Breast epithelium (tissue), 3 donors: ENCODE measurements at regions not wholly inside any gene's neighbourhood (a gene's known extent, or its start where the extent isn't known, plus 50 kb on each side); places are given as distances from the start of the nearest gene placed in this dataset.

ENCODE experiments used
- POLR2A ChIP-seq: fragments of 450-650 bp; IDR thresholded peaks from one replicate; pipeline ENCODE4 v1.6.1; 2016; ENCODE audit warnings: antibody characterized with exemption, mild to moderate bottlenecking, moderate library complexity
- POLR2AphosphoS5 ChIP-seq, 3 donors: sonication (generic); formaldehyde crosslinking; IDR thresholded peaks; one replicate each; pipeline ENCODE4 v1.6.1; 2017; ENCODE audit warnings: antibody characterized with exemption in 3 of 3
- TF ChIP-seq, protein P1 (sequence below), 3 donors: fragments of 450-650 bp; IDR thresholded peaks; one replicate each; pipeline ENCODE4 v1.5.1; 2016 to 2017; ENCODE audit warnings: antibody characterized with exemption in 3 of 3, mild to moderate bottlenecking in 3 of 3, moderate library complexity in 3 of 3

- TF ChIP-seq POLR2A: no peak
- TF ChIP-seq POLR2AphosphoS5 (IDR thresholded peaks at IDR 0.05): no peak
- TF ChIP-seq, protein P1, sequence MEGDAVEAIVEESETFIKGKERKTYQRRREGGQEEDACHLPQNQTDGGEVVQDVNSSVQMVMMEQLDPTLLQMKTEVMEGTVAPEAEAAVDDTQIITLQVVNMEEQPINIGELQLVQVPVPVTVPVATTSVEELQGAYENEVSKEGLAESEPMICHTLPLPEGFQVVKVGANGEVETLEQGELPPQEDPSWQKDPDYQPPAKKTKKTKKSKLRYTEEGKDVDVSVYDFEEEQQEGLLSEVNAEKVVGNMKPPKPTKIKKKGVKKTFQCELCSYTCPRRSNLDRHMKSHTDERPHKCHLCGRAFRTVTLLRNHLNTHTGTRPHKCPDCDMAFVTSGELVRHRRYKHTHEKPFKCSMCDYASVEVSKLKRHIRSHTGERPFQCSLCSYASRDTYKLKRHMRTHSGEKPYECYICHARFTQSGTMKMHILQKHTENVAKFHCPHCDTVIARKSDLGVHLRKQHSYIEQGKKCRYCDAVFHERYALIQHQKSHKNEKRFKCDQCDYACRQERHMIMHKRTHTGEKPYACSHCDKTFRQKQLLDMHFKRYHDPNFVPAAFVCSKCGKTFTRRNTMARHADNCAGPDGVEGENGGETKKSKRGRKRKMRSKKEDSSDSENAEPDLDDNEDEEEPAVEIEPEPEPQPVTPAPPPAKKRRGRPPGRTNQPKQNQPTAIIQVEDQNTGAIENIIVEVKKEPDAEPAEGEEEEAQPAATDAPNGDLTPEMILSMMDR (IDR thresholded peaks at IDR 0.05): no peak
Observed at GRCh38 chr9:80635065-80635464, 1054.3 kb downstream of the TLE1 start.
